ENCODE measurements at regions not wholly inside any gene's neighbourhood (a gene's known extent, or its start where the extent isn't known, plus 50 kb on each side); places are given as distances from the start of the nearest gene placed in this dataset.
A peak's percentile ranks its signal among the peaks of the same experiment; 100 is the strongest.

DNA sequence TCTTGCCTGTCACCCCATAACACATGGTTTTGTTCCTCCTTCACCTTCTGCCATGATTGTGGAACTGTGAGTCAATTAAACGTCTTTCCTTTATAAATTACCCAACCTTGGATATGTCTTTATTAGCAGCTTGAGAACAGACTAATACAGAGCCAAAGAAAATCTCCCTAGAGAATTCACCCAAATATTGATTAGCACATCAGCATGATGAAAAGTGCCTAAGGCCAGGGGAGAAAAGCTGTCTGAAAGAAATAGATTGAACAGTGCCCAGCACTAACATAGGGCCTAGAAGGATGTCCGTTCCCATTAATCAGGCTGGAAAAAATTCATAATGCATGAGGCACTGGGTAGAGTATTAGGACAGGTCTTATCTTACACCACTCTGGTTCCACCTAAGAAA is 111.9 kb upstream of the CALN1 start:
- no CpG with 5 or more reads among the region's 2 CpGs for WGBS (ENCODE audit: extremely low coverage, insufficient coverage, low lambda C conversion rate)
- no peak overlapping the region for H4K8ac ChIP-seq (ENCODE audit: low read depth, low read length)
- H3K36me3 ChIP-seq (ENCODE audit: control insufficient read depth, insufficient read depth, low read length) = no peaks in the 10 kb centered on the region
- H2AK5ac ChIP-seq (ENCODE audit: low read length) = no peak overlapping the region
- no peak overlapping the region for H3K4ac ChIP-seq (ENCODE audit: low read depth, low read length)
- H3K9ac ChIP-seq (ENCODE audit: low read length) = no peak overlapping the region
- no peak overlapping the region for H3K4me3 ChIP-seq (ENCODE audit: low read length)
- no peak overlapping the region for H3K18ac ChIP-seq (ENCODE audit: low read length)
- DNase-seq = no peak
- no peak overlapping the region for H3K4me2 ChIP-seq (ENCODE audit: low read length)
- H3K56ac ChIP-seq (ENCODE audit: low read length) = no peak overlapping the region
- no peaks in the 10 kb centered on the region for H3K4me1 ChIP-seq (ENCODE audit: control insufficient read depth, low read depth, low read length)
- no peaks in the 10 kb centered on the region for H3K79me1 ChIP-seq (ENCODE audit: low read length)
- H2BK5ac ChIP-seq (ENCODE audit: low read length) = no peak overlapping the region
- no peak overlapping the region for H2BK15ac ChIP-seq (replicated peaks; ENCODE audit: low read depth)
- H3K79me2 ChIP-seq (ENCODE audit: control insufficient read depth, insufficient read depth, low read length) = no peaks in the 10 kb centered on the region
- H3K27me3 ChIP-seq (ENCODE audit: insufficient read depth, low read length, poor library complexity) = no peaks in the 10 kb centered on the region
- H4K5ac ChIP-seq (ENCODE audit: low read length) = no peak overlapping the region
- no peak overlapping the region for H3K23ac ChIP-seq (ENCODE audit: low read length)
- no peak overlapping the region for H2BK120ac ChIP-seq (ENCODE audit: low read depth, low read length)
- H3K27ac ChIP-seq (ENCODE audit: low read depth, low read length) = no peak overlapping the region

DNA sequence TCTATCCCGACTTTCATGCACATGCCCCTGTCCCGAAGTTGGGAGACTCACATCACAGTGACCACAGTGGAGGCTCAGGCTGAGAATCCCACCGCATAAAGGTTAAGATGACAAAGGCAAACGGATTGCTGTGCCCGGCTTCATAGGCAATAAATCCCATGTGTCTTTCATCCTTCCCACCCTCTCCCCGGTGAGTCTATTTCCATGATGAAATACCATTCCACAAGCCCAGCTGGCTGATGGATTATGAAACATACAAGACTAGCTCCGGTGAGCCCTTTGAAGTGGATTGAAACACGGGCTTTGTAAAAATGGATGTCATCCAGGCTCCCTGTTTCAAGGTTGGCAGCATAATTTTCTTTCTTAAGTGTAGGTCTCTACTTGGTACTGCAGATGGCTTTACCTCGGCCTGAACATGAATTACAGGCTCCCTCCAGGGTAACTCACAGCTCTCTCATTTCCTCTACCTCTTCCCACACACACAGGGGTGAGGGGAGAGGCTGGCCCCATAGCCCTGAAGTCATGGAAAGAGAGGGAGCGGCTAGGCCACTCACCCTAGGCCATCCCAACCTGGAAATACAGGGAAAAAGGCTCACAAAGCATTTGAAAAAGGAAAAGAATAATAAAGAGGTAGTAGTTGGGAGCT is 92.0 kb upstream of the CALN1 start:
- no peaks in the 10 kb centered on the region for H3K4me1 ChIP-seq (ENCODE audit: control insufficient read depth, low read depth, low read length)
- H3K27me3 ChIP-seq (ENCODE audit: insufficient read depth, low read length, poor library complexity) = no peaks in the 10 kb centered on the region
- H2BK15ac ChIP-seq (replicated peaks; ENCODE audit: low read depth) = no peak overlapping the region
- H3K23ac ChIP-seq (ENCODE audit: low read length) = no peak overlapping the region
- no peaks in the 10 kb centered on the region for H3K36me3 ChIP-seq (ENCODE audit: control insufficient read depth, insufficient read depth, low read length)
- no peak overlapping the region for H2AK5ac ChIP-seq (ENCODE audit: low read length)
- no peak overlapping the region for H3K56ac ChIP-seq (ENCODE audit: low read length)
- H3K4me2 ChIP-seq (ENCODE audit: low read length) = no peak overlapping the region
- H3K18ac ChIP-seq (ENCODE audit: low read length) = no peak overlapping the region
- DNase-seq = no peak
- H3K79me2 ChIP-seq (ENCODE audit: control insufficient read depth, insufficient read depth, low read length) = no peaks in the 10 kb centered on the region
- no peaks in the 10 kb centered on the region for H3K79me1 ChIP-seq (ENCODE audit: low read length)
- no peak overlapping the region for H4K5ac ChIP-seq (ENCODE audit: low read length)
- no peak overlapping the region for H2BK120ac ChIP-seq (ENCODE audit: low read depth, low read length)
- H3K27ac ChIP-seq (ENCODE audit: low read depth, low read length) = no peak overlapping the region
- no peak overlapping the region for H3K9ac ChIP-seq (ENCODE audit: low read length)
- no peak overlapping the region for H3K4me3 ChIP-seq (ENCODE audit: low read length)
- peak overlapping the region; percentile 25 for H3K4ac ChIP-seq (ENCODE audit: low read depth, low read length)
- no peak overlapping the region for H2BK5ac ChIP-seq (ENCODE audit: low read length)
- no peak overlapping the region for H4K8ac ChIP-seq (ENCODE audit: low read depth, low read length)
- WGBS (ENCODE audit: extremely low coverage, insufficient coverage, low lambda C conversion rate) = no CpG with 5 or more reads among the region's 10 CpGs

GRCh38 chr7:72503644-72504043 is 91.5 kb upstream of the CALN1 start:
- H2AK5ac ChIP-seq (ENCODE audit: low read length) = no peak overlapping the region
- H3K4ac ChIP-seq (ENCODE audit: low read depth, low read length) = peak overlapping the region; percentile 25
- no peak overlapping the region for H3K23ac ChIP-seq (ENCODE audit: low read length)
- no peak overlapping the region for H2BK5ac ChIP-seq (ENCODE audit: low read length)
- no peaks in the 10 kb centered on the region for H3K79me2 ChIP-seq (ENCODE audit: control insufficient read depth, insufficient read depth, low read length)
- H3K79me1 ChIP-seq (ENCODE audit: low read length) = no peaks in the 10 kb centered on the region
- H3K56ac ChIP-seq (ENCODE audit: low read length) = no peak overlapping the region
- H3K4me2 ChIP-seq (ENCODE audit: low read length) = no peak overlapping the region
- no peak overlapping the region for H4K8ac ChIP-seq (ENCODE audit: low read depth, low read length)
- H3K27me3 ChIP-seq (ENCODE audit: insufficient read depth, low read length, poor library complexity) = no peaks in the 10 kb centered on the region
- H4K5ac ChIP-seq (ENCODE audit: low read length) = no peak overlapping the region
- no peaks in the 10 kb centered on the region for H3K4me1 ChIP-seq (ENCODE audit: control insufficient read depth, low read depth, low read length)
- H3K18ac ChIP-seq (ENCODE audit: low read length) = no peak overlapping the region
- no peak overlapping the region for H2BK120ac ChIP-seq (ENCODE audit: low read depth, low read length)
- H3K4me3 ChIP-seq (ENCODE audit: low read length) = no peak overlapping the region
- H3K9ac ChIP-seq (ENCODE audit: low read length) = no peak overlapping the region
- no peak overlapping the region for H3K27ac ChIP-seq (ENCODE audit: low read depth, low read length)
- DNase-seq = no peak
- H3K36me3 ChIP-seq (ENCODE audit: control insufficient read depth, insufficient read depth, low read length) = no peaks in the 10 kb centered on the region
- WGBS (ENCODE audit: extremely low coverage, insufficient coverage, low lambda C conversion rate) = no CpG with 5 or more reads among the region's 8 CpGs
- no peak overlapping the region for H2BK15ac ChIP-seq (replicated peaks; ENCODE audit: low read depth)

DNA sequence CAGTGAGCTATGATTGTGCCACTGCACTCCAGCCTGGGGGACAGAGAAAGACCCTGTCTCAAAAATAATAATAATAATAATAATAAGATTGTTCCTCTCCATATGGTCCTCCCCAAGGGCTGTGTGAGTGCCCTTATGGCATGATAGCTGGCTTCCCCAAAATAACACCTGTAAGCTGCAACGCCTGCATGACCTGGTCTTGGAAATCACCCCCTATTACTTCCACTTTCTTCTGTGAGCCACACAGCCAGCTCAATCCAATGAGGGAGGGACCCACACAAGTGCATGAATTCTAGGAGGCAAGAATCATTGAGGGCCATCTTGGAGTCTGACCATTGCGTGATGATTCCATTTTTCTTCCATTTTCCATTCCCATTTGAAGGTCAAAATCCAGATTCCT is 82.7 kb upstream of the CALN1 start:
- DNase-seq = no peak
- Histone ChIP-seq H3K9ac (ENCODE audit: low read length) (no peak overlapping the region), H3K4me2 (ENCODE audit: low read length) (no peak overlapping the region), H3K27ac (ENCODE audit: low read depth, low read length) (no peak overlapping the region), H2BK5ac (ENCODE audit: low read length) (no peak overlapping the region), H3K27me3 (ENCODE audit: insufficient read depth, low read length, poor library complexity) (no peaks in the 10 kb centered on the region), H3K79me1 (ENCODE audit: low read length) (no peaks in the 10 kb centered on the region), H4K8ac (ENCODE audit: low read depth, low read length) (no peak overlapping the region), H2AK5ac (ENCODE audit: low read length) (no peak overlapping the region), H3K4me3 (ENCODE audit: low read length) (no peak overlapping the region), H3K56ac (ENCODE audit: low read length) (no peak overlapping the region), H3K23ac (ENCODE audit: low read length) (no peak overlapping the region), H4K5ac (ENCODE audit: low read length) (no peak overlapping the region), H3K4ac (ENCODE audit: low read depth, low read length) (no peak overlapping the region), H3K79me2 (ENCODE audit: control insufficient read depth, insufficient read depth, low read length) (no peaks in the 10 kb centered on the region), H3K36me3 (ENCODE audit: control insufficient read depth, insufficient read depth, low read length) (no peaks in the 10 kb centered on the region), H3K18ac (ENCODE audit: low read length) (no peak overlapping the region), H3K4me1 (ENCODE audit: control insufficient read depth, low read depth, low read length) (no peaks in the 10 kb centered on the region), H2BK15ac (replicated peaks; ENCODE audit: low read depth) (no peak overlapping the region), H2BK120ac (ENCODE audit: low read depth, low read length) (no peak overlapping the region)
- no CpG with 5 or more reads among the region's 2 CpGs for WGBS (ENCODE audit: extremely low coverage, insufficient coverage, low lambda C conversion rate)

DNA sequence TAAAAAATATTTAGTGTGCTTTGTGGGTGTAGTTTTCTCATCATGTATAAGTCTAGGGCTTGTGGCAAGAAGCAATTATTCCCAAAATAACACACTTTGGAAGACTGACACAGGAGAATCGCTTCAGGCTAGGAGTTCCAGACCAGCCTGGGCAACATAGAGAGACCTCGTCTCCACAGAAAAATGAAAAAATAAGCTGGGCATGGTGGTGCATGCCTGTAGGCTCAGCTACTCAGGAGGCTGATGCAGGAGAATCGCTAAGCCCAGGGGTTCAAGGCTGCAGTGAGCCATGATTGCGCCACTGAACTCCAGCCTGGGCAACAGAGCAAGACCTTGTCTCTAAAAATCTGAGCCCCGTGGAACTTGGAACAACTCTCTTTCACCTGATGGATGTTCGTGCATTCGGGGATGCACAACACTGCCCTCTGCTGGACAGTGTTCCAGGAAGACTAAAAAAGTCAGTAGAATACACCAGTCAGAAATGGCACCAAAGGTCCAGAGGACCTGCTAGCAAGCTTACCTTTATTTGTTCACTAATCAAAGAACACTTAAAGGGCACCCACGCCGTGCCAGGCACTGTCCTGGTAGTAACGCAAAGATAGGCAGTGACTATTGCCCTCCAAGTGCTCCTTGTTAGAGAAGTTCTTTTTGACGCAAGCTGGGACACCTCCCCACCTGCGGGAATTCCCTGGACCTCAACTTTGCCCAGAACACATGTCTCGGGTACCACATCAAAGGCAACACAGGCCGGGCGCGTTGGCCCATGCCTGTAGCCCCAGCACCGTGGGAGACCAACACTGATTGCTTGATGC is 81.9 kb upstream of the CALN1 start:
- Histone ChIP-seq H2BK120ac (ENCODE audit: low read depth, low read length) (no peak overlapping the region), H3K4ac (ENCODE audit: low read depth, low read length) (no peak overlapping the region), H3K36me3 (ENCODE audit: control insufficient read depth, insufficient read depth, low read length) (no peaks in the 10 kb centered on the region), H2BK15ac (replicated peaks; ENCODE audit: low read depth) (no peak overlapping the region), H3K23ac (ENCODE audit: low read length) (no peak overlapping the region), H3K4me1 (ENCODE audit: control insufficient read depth, low read depth, low read length) (no peaks in the 10 kb centered on the region), H2BK5ac (ENCODE audit: low read length) (no peak overlapping the region), H3K79me2 (ENCODE audit: control insufficient read depth, insufficient read depth, low read length) (no peaks in the 10 kb centered on the region), H3K79me1 (ENCODE audit: low read length) (no peaks in the 10 kb centered on the region), H3K56ac (ENCODE audit: low read length) (no peak overlapping the region), H3K27me3 (ENCODE audit: insufficient read depth, low read length, poor library complexity) (no peaks in the 10 kb centered on the region), H3K4me2 (ENCODE audit: low read length) (no peak overlapping the region), H2AK5ac (ENCODE audit: low read length) (no peak overlapping the region), H4K5ac (ENCODE audit: low read length) (no peak overlapping the region), H4K8ac (ENCODE audit: low read depth, low read length) (no peak overlapping the region), H3K18ac (ENCODE audit: low read length) (no peak overlapping the region), H3K9ac (ENCODE audit: low read length) (no peak overlapping the region), H3K4me3 (ENCODE audit: low read length) (no peak overlapping the region), H3K27ac (ENCODE audit: low read depth, low read length) (no peak overlapping the region)
- peak; percentile 71 for DNase-seq
- no CpG with 5 or more reads among the region's 17 CpGs for WGBS (ENCODE audit: extremely low coverage, insufficient coverage, low lambda C conversion rate)

Data from mesendoderm (in vitro differentiated cells).